ENCODE measurements at regions not wholly inside any gene's neighbourhood (a gene's known extent, or its start where the extent isn't known, plus 50 kb on each side); places are given as distances from the start of the nearest gene placed in this dataset.

GRCh38 chr18:39945076-39945475 lies 2010.0 kb upstream of the PIK3C3 start:
- BruUV-seq (replicated peaks): no TSS peak
- no peak overlapping the region for H3K4me3 ChIP-seq (replicated peaks in 1 of 3; ENCODE audit: insufficient read depth in 1 of 3, low read depth in 1 of 3, low read length in 3 of 3)
- POLR2A ChIA-PET: no interaction called here
- peaks cover 17% of the 10 kb centered on the region for H3K4me1 ChIP-seq (ENCODE audit: control insufficient read depth, extremely low read depth, insufficient read depth, low read length)
- no peak overlapping the region for H2AFZ ChIP-seq (ENCODE audit: low read depth, low read length)
- dilution Hi-C loops (cut with MboI; ENCODE audit: extremely low pct_ligation_motif_present, low sequenced_read_pairs) (no loop called here), intact Hi-C loops (cut with micrococcal nuclease) (no loop called here)
- TF ChIP-seq MAX (IDR thresholded peaks at IDR 0.05; ENCODE audit: insufficient read depth, insufficient read length) (no peak), CTCF (IDR thresholded peaks at IDR 0.05; ENCODE audit: extremely low read depth in 1 of 2, insufficient read depth in 1 of 2, low read depth in 1 of 2, low read length in 2 of 2) (no peak), MYC (IDR thresholded peaks at IDR 0.05; ENCODE audit: low read depth, low read length) (no peak), JUN (IDR thresholded peaks at IDR 0.05; ENCODE audit: borderline replicate concordance, insufficient read depth, insufficient read length, low read depth) (no peak), POLR2AphosphoS5 (IDR thresholded peaks at IDR 0.05; ENCODE audit: insufficient read depth, low read depth, low read length) (no peak), EZH2 (IDR thresholded peaks at IDR 0.05; ENCODE audit: borderline replicate concordance, low read depth, low read length, severe bottlenecking) (no peak), POLR2A (IDR thresholded peaks at IDR 0.05; ENCODE audit: low read depth, low read length) (no peak), FOS (IDR thresholded peaks at IDR 0.05; ENCODE audit: borderline replicate concordance, insufficient read depth, low read length) (no peak), GATA2 (IDR thresholded peaks at IDR 0.05; ENCODE audit: insufficient read depth, insufficient read length, low read depth, low read length) (no peak)
- no peaks in the 10 kb centered on the region for H3K9me1 ChIP-seq (replicated peaks; ENCODE audit: control insufficient read depth, extremely low read depth, insufficient read depth, low read length)
- no peaks in the 10 kb centered on the region for H3K36me3 ChIP-seq (ENCODE audit: control insufficient read depth in 2 of 2, extremely low read depth in 1 of 2, insufficient read depth in 2 of 2, low read length in 2 of 2)
- H3K79me2 ChIP-seq (ENCODE audit: control insufficient read depth, insufficient read depth, low read length): no peaks in the 10 kb centered on the region
- H3K9me3 ChIP-seq (replicated peaks; ENCODE audit: control insufficient read depth, insufficient read depth, low read length): no peaks in the 10 kb centered on the region
- no peak overlapping the region for H3K27ac ChIP-seq (ENCODE audit: insufficient read depth, low read depth, low read length)
- no peak overlapping the region for H3K9ac ChIP-seq (replicated peaks; ENCODE audit: extremely low read depth, insufficient read depth, low read length)
- CTCF ChIA-PET: no interaction called here
- DNase-seq (ENCODE audit: low read depth, low spot score) (no peak), FAIRE-seq (no peak)
- H3K27me3 ChIP-seq (ENCODE audit: control insufficient read depth in 2 of 2, insufficient read depth in 2 of 2, low read length in 2 of 2): no peaks in the 10 kb centered on the region
- no peaks in the 10 kb centered on the region for H4K20me1 ChIP-seq (replicated peaks; ENCODE audit: control insufficient read depth, extremely low read depth, insufficient read depth, low read length)
- no peak overlapping the region for H3K4me2 ChIP-seq (ENCODE audit: insufficient read depth, low read length)

Measured in endothelial cell of umbilical vein (primary cell).